NCI-H2196 treated with DMSO at 0.1 percent for 48 hours (cell line): ENCODE measurements at regions not wholly inside any gene's neighbourhood (a gene's known extent, or its start where the extent isn't known, plus 50 kb on each side); places are given as distances from the start of the nearest gene placed in this dataset.

Experiments used
- DNase-seq: peaks from one replicate; lab custom pipeline; 2025; ENCODE audit not compliant: unreplicated experiment; lab: John Stamatoyannopoulos, UW

GRCh38 chr5:72623323-72623722 lies 116.1 kb upstream of the ZNF366 start:
- no peak for DNase-seq

- no peak for DNase-seq
Observed at GRCh38 chr5:72622170-72622760, 115.1 kb upstream of the ZNF366 start.

GRCh38 chr5:72621576-72621975 lies 114.4 kb upstream of the ZNF366 start:
- DNase-seq: no peak

- DNase-seq: no peak
Observed at GRCh38 chr5:72619677-72620076, 112.5 kb upstream of the ZNF366 start.

GRCh38 chr5:72619251-72619650 lies 112.0 kb upstream of the ZNF366 start:
- no peak for DNase-seq

- DNase-seq: no peak
Observed at GRCh38 chr5:72618708-72619107, 111.5 kb upstream of the ZNF366 start.

GRCh38 chr5:72615061-72615460 lies 107.9 kb upstream of the ZNF366 start:
- DNase-seq: no peak

- DNase-seq: no peak
Observed at GRCh38 chr5:72613515-72613914, 106.3 kb upstream of the ZNF366 start.

- no peak for DNase-seq
Observed at GRCh38 chr5:72612810-72613209, 105.6 kb upstream of the ZNF366 start.

- peak; percentile 25 for DNase-seq
Observed at GRCh38 chr5:72611118-72611730, 104.0 kb upstream of the ZNF366 start.

- DNase-seq: no peak
Observed at GRCh38 chr5:72608926-72609325, 101.7 kb upstream of the ZNF366 start.

GRCh38 chr5:72608297-72608696 lies 101.1 kb upstream of the ZNF366 start:
- DNase-seq: no peak

- no peak for DNase-seq
Observed at GRCh38 chr5:72607381-72607780, 100.2 kb upstream of the ZNF366 start.

GRCh38 chr5:72606525-72606924 lies 99.3 kb upstream of the ZNF366 start:
- no peak for DNase-seq

- no peak for DNase-seq
Observed at GRCh38 chr5:72605632-72606031, 98.4 kb upstream of the ZNF366 start.

- DNase-seq: no peak
Observed at GRCh38 chr5:72604798-72605154, 97.6 kb upstream of the ZNF366 start.

GRCh38 chr5:72604111-72604797 lies 97.0 kb upstream of the ZNF366 start:
- no peak for DNase-seq

GRCh38 chr5:72602696-72603685 lies 95.8 kb upstream of the ZNF366 start:
- DNase-seq: no peak

GRCh38 chr5:72601861-72602260 lies 94.7 kb upstream of the ZNF366 start:
- DNase-seq: no peak

GRCh38 chr5:72600391-72600981 lies 93.3 kb upstream of the ZNF366 start:
- no peak for DNase-seq
